ENCODE measurements at regions not wholly inside any gene's neighbourhood (a gene's known extent, or its start where the extent isn't known, plus 50 kb on each side); places are given as distances from the start of the nearest gene placed in this dataset.
"Not testable (repeated sequence)": the region's sequence is repeated elsewhere in the genome, so short reads cannot be mapped to it uniquely, and the experiment has no call there.

DNA sequence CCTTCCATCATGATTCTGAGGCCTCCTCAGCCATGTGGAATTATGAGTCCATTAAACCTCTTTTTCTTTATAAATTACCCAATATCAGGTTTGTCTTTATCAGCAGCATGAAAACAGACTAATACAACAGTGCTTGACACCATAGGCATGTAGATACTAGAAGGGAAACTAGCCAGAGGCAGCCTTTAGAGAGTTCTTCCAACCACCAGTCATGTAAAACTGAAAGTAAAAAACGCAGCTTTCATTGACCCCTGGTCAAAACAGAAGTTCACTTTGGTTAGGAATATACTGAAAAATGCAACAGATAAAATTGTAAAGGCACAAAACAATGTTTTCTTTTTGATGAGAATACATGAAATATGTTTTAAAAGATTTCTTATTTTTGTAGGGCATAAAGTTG, 122.8 kb upstream of the L3MBTL4 start:
- no peak for DNase-seq

DNA sequence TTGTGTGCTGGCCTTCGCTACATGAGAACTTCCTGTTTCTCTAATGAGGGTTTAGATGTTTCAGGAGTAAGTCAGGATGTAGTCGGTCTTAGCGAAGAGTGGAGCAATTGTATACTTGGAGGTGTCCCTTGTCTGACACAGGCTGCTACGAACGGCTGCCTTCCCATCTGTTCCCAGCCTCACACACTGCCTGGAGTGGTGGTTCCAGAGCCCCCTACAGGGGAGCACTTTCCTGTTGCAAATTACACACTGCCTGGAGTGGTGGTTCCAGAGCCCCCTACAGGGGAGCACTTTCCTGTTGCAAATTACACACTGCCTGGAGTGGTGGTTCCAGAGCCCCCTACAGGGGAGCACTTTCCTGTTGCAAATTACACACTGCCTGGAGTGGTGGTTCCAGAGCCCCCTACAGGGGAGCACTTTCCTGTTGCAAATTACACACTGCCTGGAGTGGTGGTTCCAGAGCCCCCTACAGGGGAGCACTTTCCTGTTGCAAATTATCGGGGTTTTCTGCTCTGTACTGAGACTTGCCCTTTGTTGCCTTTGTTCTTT, 126.5 kb upstream of the L3MBTL4 start:
- not testable (repeated sequence) for DNase-seq

DNA sequence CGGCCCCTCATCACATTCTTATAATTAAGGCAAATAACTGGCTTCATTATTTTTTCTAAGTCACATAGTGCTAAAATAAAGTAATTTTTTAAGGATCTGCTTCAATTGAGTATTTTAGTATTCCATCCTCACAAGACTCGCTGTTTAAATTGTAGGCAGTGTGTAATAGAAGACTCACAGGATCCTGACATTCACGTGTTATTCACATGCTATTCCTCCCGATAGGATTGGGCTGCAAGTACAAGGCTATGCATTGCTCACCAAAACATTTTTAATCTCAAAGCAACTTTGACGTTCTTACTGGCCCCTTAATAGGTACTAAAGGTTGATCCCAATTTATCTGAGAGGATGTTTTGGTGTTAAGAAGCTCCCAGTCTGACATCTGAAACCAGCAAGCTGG, 127.6 kb upstream of the L3MBTL4 start:
- DNase-seq = no peak

DNA sequence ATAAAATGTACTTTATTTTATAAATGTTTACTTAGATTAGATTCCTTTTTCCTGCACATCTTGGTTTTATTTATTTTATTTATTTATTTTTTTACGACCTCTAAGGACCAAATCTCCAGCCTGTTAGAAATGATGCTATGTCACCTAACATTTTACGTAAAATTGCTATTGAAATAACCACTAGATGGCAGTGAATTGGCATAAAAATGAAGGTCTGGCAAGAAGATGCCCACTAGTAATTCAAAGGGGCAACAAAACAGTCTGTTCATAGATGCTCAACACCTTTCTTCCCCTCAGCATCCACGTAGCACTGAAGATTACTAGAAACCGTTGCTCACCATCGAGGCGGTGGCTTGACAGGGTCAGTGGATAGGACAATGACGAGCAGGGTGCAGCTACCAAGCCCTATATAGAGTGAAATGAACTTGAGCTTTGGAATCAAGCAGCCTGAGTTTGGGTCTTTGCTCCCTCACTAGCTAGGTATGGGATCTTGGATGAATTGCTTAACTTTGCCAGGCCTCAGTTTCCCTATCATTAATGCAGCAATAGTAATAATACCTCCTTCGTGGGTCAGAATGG, 128.7 kb upstream of the L3MBTL4 start:
- DNase-seq = peak; percentile 38

DNA sequence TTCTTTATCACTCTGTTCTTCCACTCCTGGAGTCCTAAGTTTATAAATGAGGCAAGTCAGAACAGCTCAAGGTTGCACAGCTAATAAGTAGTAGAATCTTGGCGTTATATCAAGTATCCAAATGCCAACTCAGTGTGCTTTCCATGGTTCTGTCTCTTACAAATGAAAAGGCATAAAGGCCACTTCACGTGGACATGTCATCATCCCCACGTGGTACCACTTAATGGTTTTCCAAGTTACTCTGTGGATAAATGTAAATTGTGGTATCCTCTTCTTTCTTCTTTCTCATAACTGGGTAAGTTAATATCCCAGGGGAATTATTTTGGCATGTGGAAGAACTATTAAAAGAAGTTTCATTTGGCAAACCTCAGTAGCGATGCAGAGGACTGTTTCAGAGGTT, 131.5 kb upstream of the L3MBTL4 start:
- DNase-seq = no peak

DNA sequence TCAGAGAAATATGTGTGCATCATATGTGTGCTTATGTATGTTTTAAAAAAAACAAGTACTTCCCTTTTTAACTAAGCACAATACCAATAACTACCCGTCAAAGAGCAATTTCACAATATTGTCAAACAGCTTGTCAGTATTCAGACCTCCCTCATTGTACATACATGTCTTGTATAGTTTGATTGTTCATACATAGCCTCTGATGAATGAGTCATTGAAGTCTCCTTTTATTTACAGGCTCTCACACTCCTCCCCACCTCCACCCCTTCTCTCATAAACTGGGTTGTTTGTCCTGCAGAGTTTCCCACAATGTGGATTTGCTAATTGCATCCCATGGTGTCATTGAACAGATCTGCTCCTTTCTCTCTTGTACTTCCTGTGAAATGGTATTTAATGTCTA, 132.8 kb upstream of the L3MBTL4 start:
- DNase-seq = no peak

DNA sequence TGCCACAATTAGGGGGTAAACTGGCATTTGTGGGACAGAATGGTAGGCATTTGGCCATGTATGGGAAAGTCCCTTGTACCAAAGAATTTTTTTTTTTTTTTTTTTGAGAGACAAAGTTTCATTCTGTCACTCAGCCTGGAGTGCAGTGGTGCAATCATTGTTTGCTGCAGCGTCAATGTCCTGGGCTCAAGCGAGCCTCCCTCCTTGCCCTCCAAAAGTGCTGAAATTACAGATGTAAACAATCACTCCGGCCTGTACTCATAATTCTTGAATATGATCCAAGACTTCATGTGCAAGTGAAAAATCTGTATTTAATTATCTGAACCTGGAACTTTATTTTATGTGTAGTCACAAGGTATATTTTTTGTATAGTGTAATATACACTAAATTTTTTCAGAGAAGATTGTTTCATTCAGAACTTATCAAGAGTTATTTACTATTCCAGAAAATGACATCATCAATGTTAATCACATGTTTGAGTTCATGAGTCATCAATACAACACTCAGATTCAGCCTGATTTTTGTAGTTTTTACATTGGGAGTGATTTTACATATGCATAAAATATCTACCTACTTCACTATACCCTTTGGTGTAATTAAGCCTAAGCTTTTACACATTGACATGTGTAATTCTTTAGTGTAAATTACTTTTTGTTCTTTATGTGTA, 138.7 kb upstream of the L3MBTL4 start:
- no peak for DNase-seq

DNA sequence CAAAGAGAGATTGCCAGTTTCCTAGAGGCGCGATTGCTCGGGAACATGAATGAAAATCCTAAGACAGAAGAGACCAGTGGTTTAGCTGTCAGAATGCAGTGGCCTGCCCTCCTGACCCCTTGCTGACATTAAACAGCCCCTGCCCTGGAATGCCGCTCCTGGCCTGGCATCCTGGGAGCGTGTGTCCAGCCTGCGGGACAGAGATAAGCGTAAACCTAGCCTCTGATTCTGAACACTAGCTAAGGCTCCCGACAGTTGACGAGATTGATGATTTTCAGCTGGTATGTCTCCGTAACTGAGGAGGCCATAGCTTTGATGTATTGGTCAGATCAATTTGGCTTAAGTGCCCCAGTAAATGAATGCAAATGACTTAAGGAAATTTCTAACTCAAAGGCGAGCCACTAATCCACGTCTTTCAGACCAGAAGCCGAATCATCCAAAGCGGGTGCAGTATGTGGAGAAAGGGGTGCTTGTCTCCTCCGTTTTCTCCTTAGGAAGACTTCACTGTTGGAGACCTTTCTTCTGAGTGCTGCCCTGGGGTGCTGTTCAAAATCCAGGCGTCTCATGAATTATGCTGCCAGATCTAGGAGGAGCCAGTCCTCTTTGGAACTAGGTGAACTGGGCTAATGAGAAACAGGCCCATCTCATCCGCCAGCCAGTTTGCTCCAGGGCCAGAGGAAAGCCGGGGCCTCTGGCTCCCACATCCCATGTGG, 142.5 kb upstream of the L3MBTL4 start:
- DNase-seq = no peak

DNA sequence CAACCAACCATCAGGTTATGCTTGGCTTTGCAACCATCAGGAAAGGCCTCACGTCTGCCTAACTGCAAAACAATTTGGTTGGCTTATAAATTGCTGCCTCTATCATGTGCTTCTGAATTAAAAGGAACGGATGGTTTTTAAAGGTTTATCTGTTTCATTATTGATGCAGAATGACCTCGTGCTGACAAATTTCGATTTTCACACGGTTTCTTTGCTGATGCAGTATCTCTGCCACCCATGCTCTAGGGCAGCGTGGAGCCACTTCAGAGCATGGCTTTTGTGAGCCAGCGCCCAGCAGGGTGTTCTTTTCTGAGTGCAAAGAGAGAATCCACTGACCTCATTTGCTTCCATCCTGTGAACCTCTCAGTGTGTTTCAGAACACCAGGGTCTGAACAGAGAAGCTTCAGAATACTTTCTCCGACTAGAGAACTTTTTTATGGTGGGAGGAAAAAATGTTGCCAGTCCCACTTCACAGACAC, 143.1 kb upstream of the L3MBTL4 start:
- DNase-seq = no peak

DNA sequence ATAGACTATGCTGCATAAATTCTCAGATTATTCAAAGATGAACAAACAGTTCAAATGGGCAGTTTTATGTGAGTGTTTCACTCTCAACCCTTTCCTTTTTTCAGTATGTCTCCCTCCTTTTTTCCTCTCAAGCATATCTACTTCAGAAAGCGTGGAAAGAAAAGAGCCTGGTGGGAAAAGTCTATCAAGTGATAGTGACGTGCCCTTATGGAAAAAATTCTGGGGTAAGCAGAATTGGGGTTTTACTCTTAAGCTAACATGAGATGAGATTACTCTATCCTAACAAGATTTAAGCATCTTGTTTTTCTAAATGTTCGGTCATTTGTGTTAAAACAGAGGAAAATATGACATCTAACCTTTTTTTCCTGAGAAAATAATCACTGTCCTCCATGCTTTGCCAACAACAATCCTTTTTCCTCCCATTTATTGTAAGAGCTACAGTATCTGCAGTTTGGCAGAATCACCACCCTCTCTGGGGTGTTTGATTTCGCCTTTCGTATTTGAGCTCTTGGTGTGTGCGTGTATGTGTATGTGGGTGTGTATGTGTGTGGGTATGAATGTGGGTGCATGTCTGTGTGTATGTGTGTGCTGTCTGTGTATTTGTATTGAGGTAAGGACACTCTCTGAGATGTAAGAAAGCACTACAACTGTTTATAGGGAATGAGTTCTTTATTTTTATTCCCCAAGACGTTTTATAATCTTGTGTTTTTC, 143.9 kb upstream of the L3MBTL4 start:
- no peak for DNase-seq

DNA sequence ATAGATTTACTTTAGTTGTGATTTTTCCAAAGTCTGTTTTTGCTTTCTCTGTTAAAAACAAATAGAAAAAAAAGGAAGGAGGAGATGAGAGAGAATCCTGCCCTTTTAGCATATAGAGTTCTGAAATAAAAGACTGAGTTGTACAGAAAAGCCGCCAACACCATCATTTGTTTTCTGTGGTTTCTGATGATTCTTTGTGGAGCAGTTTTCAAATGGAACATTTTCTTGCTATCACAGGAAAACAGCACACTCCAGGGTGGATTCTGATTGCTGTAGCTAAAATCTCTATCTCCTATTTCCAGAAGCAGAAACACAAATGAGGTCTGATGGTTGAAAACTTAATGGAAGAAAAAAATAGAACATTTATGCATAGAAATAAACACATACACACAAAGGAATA, 144.6 kb upstream of the L3MBTL4 start:
- no peak for DNase-seq

DNA sequence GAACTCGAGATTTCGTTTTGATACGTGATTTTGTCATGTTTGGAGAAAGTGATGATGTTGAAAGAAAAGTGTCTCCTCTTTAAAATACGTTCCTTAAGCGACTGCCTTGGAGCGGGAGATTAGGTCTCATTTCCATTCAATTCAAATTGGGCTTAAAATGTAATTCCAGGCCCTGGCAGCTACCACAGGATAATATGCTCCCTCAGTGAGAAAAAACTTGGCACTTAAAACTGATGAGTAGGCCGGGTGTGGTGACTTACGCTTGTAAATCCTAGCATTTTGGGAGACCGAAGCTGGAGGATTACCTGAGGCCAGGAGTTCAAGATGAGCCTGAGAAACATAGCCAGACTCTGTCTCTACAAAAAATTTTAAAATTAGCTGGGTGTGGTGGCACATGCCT, 146.3 kb upstream of the L3MBTL4 start:
- DNase-seq = no peak

DNA sequence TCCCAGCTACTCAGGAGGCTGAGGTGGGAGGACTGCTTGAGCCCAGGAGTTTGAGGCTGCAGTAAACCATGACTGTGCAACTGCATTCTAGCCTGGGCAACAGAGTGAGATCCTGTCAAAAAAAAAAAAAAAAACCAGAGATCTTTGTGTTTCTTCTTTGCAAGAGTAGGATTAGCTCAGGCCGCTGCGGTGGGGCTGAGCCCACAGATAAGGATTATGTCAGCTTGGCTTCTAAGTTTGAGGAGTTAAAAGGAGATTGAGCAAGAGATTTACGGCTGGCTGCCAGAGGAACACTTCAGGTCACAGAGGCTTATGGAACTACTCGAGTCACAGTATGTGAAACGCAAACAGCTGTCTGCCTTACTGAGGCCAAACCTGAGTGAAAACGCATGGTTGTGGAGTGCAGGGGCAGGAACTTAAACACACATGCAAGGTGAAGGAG, 146.7 kb upstream of the L3MBTL4 start:
- peak; percentile 77 for DNase-seq

DNA sequence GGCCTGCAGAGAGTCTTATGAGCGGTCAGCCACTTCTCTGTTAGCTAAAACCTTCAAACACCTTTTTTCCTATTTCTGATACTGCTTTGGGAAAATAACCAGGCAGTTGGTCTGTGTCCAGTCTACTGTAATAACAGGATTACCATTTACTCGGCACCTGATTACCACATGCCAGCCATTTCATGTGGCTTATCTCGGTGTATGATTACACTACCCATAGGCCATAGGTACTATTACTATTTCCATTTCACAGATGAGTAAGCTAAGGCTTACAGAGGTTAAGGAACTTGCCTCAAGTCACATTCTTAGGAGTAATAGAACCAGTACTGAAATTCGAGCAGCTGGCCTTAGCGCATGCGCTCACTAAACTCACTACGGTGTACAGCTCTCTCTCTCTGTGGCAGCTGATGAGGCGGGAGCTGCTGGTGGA, 147.2 kb upstream of the L3MBTL4 start:
- peak; percentile 59 for DNase-seq

DNA sequence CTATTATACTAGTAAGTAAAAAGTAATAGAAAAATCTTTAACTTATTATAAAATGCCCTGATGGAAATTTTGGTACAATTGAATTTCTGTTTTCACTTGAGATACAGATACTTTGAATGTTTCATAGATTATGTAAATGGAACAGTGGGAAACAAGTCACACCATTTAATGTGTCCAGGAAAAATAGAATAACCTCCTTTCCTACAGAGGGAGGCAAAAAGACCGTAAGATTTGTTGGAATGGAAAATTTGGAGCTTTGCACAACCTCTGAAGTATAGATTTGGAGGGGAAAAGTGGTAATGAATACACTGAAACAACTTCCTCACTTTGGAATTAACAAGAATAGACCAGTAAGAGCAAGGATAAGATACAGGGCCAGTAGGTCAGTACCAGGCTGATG, 149.2 kb upstream of the L3MBTL4 start:
- no peak for DNase-seq

DNA sequence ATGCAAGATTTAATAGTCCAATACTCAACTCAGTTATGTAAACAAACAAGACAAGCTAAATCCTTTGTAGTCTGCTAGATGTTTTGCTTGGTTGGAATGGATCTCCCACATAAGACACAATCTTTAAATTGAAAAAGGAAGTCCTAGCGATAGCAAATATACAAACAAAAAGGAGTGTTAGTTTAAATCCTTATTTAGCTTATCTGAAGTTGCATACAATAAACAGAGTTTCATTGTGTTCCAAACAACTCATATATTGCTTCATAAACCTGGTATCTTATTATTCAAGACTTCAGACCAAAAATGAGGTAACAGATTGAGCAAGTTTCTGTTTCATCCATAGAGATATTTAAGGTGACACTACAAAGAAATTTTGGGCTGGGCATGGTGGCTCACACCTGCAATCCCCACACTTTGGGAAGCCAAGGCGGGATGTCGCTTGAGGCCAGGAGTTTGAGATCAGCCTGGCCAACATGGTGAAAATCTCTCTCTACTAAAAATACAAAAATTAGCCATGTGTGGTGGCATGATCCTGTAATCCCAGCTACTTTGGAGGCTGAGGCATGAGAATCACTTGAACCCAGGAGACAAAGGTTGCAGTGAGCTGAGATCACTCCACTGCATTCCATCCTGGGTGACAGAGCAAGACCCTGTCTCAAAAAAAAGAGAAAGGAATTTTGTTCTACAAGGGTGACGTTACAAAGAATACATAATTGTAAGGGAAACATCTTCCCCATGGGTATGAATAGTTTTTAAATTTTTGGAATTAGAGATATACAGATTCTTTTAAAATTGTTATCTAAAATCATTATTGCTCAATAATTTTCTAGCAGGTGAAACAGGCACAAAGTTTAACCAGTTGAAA, 150.5 kb upstream of the L3MBTL4 start:
- no peak for DNase-seq

DNA sequence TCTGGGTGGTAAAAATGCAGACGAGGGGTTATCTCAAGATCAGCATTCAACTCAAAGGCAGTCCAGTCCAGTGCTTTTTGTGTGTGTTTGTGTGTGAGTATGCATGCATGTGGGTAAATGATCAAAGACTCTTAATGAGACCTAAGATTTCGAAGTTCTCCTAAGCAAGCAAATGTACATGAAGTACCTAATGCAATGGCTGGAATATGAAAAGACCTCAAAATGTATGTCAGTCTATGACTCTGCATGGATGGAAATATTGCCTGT, 151.0 kb upstream of the L3MBTL4 start:
- DNase-seq = no peak

DNA sequence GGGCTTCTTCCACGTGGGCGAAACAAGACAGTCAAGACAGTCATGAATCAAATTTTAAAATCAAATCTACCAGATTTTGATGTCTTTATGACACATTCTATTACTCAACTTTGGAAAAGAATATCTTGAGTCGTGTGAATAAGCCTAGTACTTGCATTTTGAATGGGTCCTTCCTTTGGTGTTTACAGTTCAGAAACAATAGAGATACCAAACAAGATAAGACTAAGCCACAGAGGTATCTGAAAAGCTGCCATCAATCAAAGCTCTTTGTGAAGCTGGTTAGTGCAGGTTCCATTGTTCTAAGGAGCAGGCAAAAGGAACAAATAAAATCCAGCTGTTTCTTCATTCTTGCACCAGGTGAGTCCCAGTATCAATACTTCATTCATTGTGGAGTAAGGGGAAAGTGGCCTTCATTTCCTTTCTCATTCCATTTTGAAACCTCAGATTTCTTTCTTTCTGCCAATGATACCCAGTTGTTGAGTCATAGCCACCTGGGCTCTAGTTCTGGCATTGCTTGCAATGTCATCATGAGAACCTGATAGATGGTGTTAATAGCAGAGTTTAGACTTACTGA, 151.7 kb upstream of the L3MBTL4 start:
- peak; percentile 35 for DNase-seq

DNA sequence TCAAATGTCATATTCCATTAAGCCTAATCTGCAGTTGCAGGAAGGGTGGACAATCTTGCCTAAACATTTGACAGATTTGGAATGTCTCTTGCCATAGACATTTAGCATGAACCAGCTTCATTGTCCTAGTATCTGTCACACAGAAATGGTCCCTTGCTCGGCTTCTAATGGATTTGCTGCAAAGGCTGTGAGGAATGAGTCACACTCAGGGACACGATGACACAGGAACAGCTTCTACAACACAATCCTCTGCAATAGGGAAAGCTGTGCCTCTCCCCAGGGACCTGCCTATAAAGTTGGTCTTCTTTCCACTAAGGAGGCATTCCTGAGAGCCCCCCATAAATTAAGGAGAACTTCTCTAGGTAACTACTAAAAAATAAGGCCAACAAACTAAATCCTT, 155.1 kb upstream of the L3MBTL4 start:
- no peak for DNase-seq

DNA sequence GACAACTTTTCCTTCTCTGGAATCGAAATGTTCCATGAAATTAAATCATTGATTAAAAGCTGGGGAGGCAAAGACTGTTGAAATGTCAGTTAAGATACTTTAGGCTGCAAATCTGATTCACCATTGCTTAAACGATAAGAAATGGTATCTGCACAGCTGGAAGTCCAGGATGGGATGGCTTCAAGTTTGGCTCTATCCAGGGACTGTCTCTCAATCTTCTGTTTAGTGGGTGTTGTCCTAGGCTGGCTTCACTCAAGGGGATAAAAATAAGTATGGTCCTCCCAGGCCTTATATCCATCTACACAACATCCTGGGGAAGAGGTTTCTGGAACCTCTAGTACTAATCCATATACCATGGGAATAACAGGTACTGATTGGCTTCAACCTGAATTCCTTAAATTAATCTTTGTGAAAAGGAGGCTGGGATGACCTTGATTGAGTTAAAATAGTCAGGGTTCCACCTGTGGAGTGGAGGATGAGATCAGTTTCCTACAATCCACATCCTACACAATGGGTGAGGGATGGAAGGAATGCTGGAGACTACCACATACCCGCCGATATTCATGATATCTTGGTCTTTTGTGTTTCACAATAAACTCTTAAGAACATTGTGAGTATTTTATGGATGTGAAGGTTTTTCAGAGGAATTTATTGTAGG, 156.0 kb upstream of the L3MBTL4 start:
- DNase-seq = no peak

DNA sequence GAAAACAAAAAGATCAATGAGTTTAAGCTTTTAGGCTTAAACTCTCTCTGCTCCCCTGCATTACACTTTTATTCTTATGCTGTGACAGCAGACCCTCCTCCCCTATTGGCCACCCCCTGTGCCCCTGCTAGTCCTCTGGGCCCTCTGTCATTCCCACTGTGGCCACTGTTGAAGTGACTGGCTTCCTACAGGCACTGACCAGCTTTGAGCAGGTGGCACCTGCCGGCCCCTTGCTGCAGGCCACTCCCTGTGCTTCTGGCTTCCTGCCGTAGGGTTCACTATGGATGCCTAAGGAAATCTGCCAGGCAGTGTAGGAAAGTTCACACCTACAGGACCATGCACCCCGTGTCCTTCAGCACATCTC, 156.5 kb upstream of the L3MBTL4 start:
- DNase-seq = no peak

DNA sequence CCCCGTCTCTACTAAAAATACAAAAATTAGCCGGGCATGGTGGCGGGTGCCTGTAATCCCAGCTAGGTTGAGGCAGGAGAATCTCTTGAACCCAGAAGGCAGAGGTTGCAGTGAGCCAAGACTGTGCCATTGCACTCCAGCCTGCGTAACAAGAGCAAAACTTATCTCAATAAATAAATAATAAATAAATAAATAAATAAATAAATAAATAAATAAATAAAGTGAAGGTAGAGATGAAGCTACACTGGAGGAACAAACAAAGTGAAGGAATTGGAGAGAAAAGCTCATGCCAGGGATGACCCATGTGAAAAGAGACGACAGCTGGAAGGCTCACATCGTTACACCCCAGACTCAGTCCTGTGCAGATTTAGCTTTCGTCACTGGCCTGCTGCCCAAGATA, 157.3 kb upstream of the ARHGAP28 start:
- not testable (repeated sequence) for DNase-seq
